ENCODE measurements at regions not wholly inside any gene's neighbourhood (a gene's known extent, or its start where the extent isn't known, plus 50 kb on each side); places are given as distances from the start of the nearest gene placed in this dataset.

DNA sequence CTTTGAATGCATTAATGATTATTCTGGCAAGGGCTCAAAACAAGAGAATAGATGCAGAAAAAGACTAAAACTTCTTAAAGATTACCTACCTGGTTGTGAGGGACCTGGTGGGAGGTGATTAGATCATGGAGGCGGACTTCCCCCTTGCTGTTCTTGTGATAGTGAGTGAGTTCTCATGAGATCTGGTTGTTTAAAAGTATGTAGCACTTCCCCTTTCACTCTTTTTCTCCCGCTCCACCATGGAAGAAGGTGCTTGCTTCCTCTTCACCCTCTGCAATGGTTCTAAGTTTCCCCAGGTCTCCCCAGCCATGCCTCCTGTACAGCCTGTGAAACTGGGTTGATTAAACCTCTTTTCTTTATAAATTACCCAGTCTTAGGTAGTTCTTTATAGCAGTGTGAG is 226.6 kb downstream of the ARHGAP12 start:
- TF ChIP-seq, protein P1, sequence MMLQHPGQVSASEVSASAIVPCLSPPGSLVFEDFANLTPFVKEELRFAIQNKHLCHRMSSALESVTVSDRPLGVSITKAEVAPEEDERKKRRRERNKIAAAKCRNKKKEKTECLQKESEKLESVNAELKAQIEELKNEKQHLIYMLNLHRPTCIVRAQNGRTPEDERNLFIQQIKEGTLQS (IDR thresholded peaks at IDR 0.05), result no peak
- TF ChIP-seq, protein P1 (CRISPR knock-in tag; conservative IDR thresholded peaks at IDR 0.05), result no peak
- TF ChIP-seq, protein P2, sequence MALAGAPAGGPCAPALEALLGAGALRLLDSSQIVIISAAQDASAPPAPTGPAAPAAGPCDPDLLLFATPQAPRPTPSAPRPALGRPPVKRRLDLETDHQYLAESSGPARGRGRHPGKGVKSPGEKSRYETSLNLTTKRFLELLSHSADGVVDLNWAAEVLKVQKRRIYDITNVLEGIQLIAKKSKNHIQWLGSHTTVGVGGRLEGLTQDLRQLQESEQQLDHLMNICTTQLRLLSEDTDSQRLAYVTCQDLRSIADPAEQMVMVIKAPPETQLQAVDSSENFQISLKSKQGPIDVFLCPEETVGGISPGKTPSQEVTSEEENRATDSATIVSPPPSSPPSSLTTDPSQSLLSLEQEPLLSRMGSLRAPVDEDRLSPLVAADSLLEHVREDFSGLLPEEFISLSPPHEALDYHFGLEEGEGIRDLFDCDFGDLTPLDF (CRISPR knock-in tag; IDR thresholded peaks at IDR 0.05), result no peak
- TF ChIP-seq, protein P3, sequence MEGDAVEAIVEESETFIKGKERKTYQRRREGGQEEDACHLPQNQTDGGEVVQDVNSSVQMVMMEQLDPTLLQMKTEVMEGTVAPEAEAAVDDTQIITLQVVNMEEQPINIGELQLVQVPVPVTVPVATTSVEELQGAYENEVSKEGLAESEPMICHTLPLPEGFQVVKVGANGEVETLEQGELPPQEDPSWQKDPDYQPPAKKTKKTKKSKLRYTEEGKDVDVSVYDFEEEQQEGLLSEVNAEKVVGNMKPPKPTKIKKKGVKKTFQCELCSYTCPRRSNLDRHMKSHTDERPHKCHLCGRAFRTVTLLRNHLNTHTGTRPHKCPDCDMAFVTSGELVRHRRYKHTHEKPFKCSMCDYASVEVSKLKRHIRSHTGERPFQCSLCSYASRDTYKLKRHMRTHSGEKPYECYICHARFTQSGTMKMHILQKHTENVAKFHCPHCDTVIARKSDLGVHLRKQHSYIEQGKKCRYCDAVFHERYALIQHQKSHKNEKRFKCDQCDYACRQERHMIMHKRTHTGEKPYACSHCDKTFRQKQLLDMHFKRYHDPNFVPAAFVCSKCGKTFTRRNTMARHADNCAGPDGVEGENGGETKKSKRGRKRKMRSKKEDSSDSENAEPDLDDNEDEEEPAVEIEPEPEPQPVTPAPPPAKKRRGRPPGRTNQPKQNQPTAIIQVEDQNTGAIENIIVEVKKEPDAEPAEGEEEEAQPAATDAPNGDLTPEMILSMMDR (IDR thresholded peaks at IDR 0.05 in 2 of 3, conservative IDR thresholded peaks at IDR 0.05 in 1 of 3; ENCODE audit: insufficient read depth in 2 of 3, low read depth in 1 of 3, low read length in 3 of 3), result no peak
- TF ChIP-seq EGR1 (conservative IDR thresholded peaks at IDR 0.05) (no peak), JUN (IDR thresholded peaks at IDR 0.05; ENCODE audit: borderline replicate concordance, low read depth, low read length) (no peak), JUN (CRISPR knock-in tag; IDR thresholded peaks at IDR 0.05; ENCODE audit: borderline replicate concordance) (no peak), HEY1 (CRISPR knock-in tag; IDR thresholded peaks at IDR 0.05; ENCODE audit: borderline replicate concordance) (no peak), KDM5B (IDR thresholded peaks at IDR 0.05; ENCODE audit: insufficient replicate concordance, low read depth, low read length) (no peak), MTA1 (IDR thresholded peaks at IDR 0.05; ENCODE audit: borderline replicate concordance) (no peak), HMG20B (CRISPR knock-in tag; IDR thresholded peaks at IDR 0.05) (no peak), U2AF1 (optimal IDR thresholded peaks at IDR 0.05; ENCODE audit: low read depth, low read length) (no peak)
- TF ChIP-seq, protein P4, sequence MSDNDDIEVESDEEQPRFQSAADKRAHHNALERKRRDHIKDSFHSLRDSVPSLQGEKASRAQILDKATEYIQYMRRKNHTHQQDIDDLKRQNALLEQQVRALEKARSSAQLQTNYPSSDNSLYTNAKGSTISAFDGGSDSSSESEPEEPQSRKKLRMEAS (CRISPR knock-in tag; IDR thresholded peaks at IDR 0.05), result no peak
- TF ChIP-seq, protein P5, sequence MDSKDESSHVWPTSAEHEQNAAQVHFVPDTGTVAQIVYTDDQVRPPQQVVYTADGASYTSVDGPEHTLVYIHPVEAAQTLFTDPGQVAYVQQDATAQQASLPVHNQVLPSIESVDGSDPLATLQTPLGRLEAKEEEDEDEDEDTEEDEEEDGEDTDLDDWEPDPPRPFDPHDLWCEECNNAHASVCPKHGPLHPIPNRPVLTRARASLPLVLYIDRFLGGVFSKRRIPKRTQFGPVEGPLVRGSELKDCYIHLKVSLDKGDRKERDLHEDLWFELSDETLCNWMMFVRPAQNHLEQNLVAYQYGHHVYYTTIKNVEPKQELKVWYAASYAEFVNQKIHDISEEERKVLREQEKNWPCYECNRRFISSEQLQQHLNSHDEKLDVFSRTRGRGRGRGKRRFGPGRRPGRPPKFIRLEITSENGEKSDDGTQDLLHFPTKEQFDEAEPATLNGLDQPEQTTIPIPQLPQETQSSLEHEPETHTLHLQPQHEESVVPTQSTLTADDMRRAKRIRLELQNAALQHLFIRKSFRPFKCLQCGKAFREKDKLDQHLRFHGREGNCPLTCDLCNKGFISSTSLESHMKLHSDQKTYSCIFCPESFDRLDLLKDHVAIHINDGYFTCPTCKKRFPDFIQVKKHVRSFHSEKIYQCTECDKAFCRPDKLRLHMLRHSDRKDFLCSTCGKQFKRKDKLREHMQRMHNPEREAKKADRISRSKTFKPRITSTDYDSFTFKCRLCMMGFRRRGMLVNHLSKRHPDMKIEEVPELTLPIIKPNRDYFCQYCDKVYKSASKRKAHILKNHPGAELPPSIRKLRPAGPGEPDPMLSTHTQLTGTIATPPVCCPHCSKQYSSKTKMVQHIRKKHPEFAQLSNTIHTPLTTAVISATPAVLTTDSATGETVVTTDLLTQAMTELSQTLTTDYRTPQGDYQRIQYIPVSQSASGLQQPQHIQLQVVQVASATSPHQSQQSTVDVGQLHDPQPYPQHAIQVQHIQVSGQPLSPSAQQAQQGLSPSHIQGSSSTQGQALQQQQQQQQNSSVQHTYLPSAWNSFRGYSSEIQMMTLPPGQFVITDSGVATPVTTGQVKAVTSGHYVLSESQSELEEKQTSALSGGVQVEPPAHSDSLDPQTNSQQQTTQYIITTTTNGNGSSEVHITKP (IDR thresholded peaks at IDR 0.05; ENCODE audit: partially characterized antibody), result no peak
